ENCODE measurements at regions not wholly inside any gene's neighbourhood (a gene's known extent, or its start where the extent isn't known, plus 50 kb on each side); places are given as distances from the start of the nearest gene placed in this dataset.

- no peaks in the 10 kb centered on the region for H3K36me3 Mint-ChIP-seq (ENCODE audit: unreplicated experiment)
- no peak for DNase-seq (ENCODE audit: extremely low spot score, unreplicated experiment)
- no peaks in the 10 kb centered on the region for H3K4me1 Mint-ChIP-seq (ENCODE audit: unreplicated experiment)
- no peak overlapping the region for H3K4me3 Mint-ChIP-seq (ENCODE audit: unreplicated experiment)
- peaks cover 15% of the 10 kb centered on the region for H3K27me3 Mint-ChIP-seq (ENCODE audit: unreplicated experiment)
- H3K27ac Mint-ChIP-seq (ENCODE audit: unreplicated experiment): no peak overlapping the region
- peaks cover 29% of the 10 kb centered on the region for H3K9me3 Mint-ChIP-seq (ENCODE audit: unreplicated experiment)
- TF ChIP-seq, protein P1, sequence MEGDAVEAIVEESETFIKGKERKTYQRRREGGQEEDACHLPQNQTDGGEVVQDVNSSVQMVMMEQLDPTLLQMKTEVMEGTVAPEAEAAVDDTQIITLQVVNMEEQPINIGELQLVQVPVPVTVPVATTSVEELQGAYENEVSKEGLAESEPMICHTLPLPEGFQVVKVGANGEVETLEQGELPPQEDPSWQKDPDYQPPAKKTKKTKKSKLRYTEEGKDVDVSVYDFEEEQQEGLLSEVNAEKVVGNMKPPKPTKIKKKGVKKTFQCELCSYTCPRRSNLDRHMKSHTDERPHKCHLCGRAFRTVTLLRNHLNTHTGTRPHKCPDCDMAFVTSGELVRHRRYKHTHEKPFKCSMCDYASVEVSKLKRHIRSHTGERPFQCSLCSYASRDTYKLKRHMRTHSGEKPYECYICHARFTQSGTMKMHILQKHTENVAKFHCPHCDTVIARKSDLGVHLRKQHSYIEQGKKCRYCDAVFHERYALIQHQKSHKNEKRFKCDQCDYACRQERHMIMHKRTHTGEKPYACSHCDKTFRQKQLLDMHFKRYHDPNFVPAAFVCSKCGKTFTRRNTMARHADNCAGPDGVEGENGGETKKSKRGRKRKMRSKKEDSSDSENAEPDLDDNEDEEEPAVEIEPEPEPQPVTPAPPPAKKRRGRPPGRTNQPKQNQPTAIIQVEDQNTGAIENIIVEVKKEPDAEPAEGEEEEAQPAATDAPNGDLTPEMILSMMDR (IDR thresholded peaks at IDR 0.05): no peak
Measured at GRCh38 chrX:124796989-124797388, 450.6 kb downstream of the SH2D1A start.

DNA sequence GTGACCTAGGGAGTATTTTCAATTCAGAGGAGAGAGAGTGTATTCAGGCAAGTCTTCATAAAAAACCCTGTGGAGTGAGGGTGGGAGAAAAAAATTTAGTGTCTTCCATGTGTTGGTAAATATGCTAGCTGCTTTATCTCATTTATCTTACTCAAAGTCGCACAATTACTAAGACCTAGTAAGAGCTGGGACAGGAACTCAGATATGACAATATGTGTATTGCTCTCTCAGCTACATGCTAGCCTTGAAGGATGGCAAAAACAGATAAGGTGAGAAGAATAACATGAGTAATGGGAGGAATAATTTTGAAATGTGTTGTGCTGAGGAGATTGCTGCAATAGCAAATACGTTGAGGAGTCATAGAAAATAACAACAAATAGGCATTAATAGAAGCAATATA lies 458.6 kb downstream of the SH2D1A start:
- H3K4me3 Mint-ChIP-seq (ENCODE audit: unreplicated experiment): no peak overlapping the region
- no peaks in the 10 kb centered on the region for H3K4me1 Mint-ChIP-seq (ENCODE audit: unreplicated experiment)
- TF ChIP-seq, protein P1 (IDR thresholded peaks at IDR 0.05): no peak
- no peak overlapping the region for H3K27ac Mint-ChIP-seq (ENCODE audit: unreplicated experiment)
- DNase-seq (ENCODE audit: extremely low spot score, unreplicated experiment): no peak
- peaks cover 25% of the 10 kb centered on the region for H3K9me3 Mint-ChIP-seq (ENCODE audit: unreplicated experiment)
- peaks cover 5% of the 10 kb centered on the region for H3K27me3 Mint-ChIP-seq (ENCODE audit: unreplicated experiment)
- no peaks in the 10 kb centered on the region for H3K36me3 Mint-ChIP-seq (ENCODE audit: unreplicated experiment)

DNA sequence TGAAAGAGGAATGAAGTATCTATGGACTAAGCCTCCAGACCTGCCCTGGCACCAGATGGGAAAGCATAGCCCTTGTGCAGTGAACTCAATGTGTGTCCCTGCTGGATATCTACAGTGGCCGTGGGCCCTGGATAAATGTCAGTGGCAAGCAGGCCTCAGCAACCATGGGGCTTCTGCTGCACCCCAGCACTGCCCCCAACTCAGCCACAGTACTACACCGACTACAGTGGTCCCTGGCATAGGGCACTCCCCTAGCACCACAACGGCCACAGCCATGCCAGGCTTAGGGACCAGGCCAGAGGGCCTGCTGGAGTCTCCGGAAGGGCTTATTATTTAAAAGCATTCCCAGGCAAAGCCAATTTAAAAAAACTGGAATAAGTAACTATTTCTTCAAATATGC lies 459.1 kb downstream of the SH2D1A start:
- TF ChIP-seq, protein P1 (IDR thresholded peaks at IDR 0.05): no peak
- Mint-ChIP-seq H3K4me1 (ENCODE audit: unreplicated experiment) (no peaks in the 10 kb centered on the region), H3K27me3 (ENCODE audit: unreplicated experiment) (peaks cover 5% of the 10 kb centered on the region), H3K9me3 (ENCODE audit: unreplicated experiment) (peaks cover 25% of the 10 kb centered on the region), H3K4me3 (ENCODE audit: unreplicated experiment) (no peak overlapping the region), H3K36me3 (ENCODE audit: unreplicated experiment) (no peaks in the 10 kb centered on the region), H3K27ac (ENCODE audit: unreplicated experiment) (no peak overlapping the region)
- no peak for DNase-seq (ENCODE audit: extremely low spot score, unreplicated experiment)

GRCh38 chrX:124814106-124814505 lies 467.7 kb downstream of the SH2D1A start:
- Mint-ChIP-seq H3K36me3 (ENCODE audit: unreplicated experiment) (no peaks in the 10 kb centered on the region), H3K4me1 (ENCODE audit: unreplicated experiment) (no peaks in the 10 kb centered on the region), H3K4me3 (ENCODE audit: unreplicated experiment) (no peak overlapping the region), H3K9me3 (ENCODE audit: unreplicated experiment) (peaks cover 11% of the 10 kb centered on the region), H3K27ac (ENCODE audit: unreplicated experiment) (no peak overlapping the region), H3K27me3 (ENCODE audit: unreplicated experiment) (no peaks in the 10 kb centered on the region)
- no peak for DNase-seq (ENCODE audit: extremely low spot score, unreplicated experiment)
- TF ChIP-seq, protein P1 (IDR thresholded peaks at IDR 0.05): no peak

DNA sequence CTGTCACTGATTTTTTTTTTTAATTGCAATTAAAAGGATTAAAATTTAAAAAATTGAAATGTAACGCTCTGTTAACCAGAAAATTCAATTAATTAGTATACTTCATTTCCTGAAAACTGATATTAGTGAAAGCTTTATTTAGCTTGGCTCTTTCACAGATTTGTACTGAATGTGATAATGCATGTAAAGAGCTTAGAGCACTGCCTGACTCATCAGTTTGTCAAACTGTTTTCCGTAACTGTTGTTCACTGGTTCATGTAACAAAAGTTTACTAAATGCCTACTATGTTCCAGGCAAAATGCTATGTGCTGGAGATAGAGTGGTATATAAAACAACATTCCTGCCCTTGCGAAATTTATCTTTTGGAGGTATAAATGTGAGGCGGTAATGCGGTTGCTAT lies 471.7 kb downstream of the SH2D1A start:
- H3K9me3 Mint-ChIP-seq (ENCODE audit: unreplicated experiment): no peaks in the 10 kb centered on the region
- H3K27ac Mint-ChIP-seq (ENCODE audit: unreplicated experiment): no peak overlapping the region
- DNase-seq (ENCODE audit: extremely low spot score, unreplicated experiment): no peak
- no peak overlapping the region for H3K4me3 Mint-ChIP-seq (ENCODE audit: unreplicated experiment)
- TF ChIP-seq, protein P1 (IDR thresholded peaks at IDR 0.05): no peak
- no peaks in the 10 kb centered on the region for H3K4me1 Mint-ChIP-seq (ENCODE audit: unreplicated experiment)
- no peaks in the 10 kb centered on the region for H3K36me3 Mint-ChIP-seq (ENCODE audit: unreplicated experiment)
- H3K27me3 Mint-ChIP-seq (ENCODE audit: unreplicated experiment): peaks cover 10% of the 10 kb centered on the region

Data from osteocyte (in vitro differentiated cells).